Ishikawa (cell line): ENCODE measurements at regions not wholly inside any gene's neighbourhood (a gene's known extent, or its start where the extent isn't known, plus 50 kb on each side); places are given as distances from the start of the nearest gene placed in this dataset.

ENCODE experiments used
- TAF1 ChIP-seq: IDR thresholded peaks from 2 replicates; pipeline ENCODE4 v1.6.1; 2012; ENCODE audit warnings: low read depth, mild to moderate bottlenecking
- ZBTB7A ChIP-seq: IDR thresholded peaks from 2 replicates; pipeline ENCODE4 v1.6.1; 2012; ENCODE audit warnings: low read depth

GRCh38 chr14:101320396-101320795 lies 240.9 kb upstream of the DIO3 start:
- no peak for TF ChIP-seq ZBTB7A
- no peak for TF ChIP-seq TAF1
